Liver (tissue), 3 donors: ENCODE measurements at regions not wholly inside any gene's neighbourhood (a gene's known extent, or its start where the extent isn't known, plus 50 kb on each side); places are given as distances from the start of the nearest gene placed in this dataset.

ENCODE experiments used
- EGR1 ChIP-seq, 2 donors: IDR thresholded peaks; 2 replicates each; pipeline ENCODE4 v1.6.1; 2016 to 2018; ENCODE audit warnings: antibody characterized with exemption in 2 of 2, low read depth in 2 of 2
- GABPA ChIP-seq, 2 donors: IDR thresholded peaks in 1 of 2; conservative IDR thresholded peaks in 1 of 2; 2 replicates each; pipeline ENCODE4 v1.6.1; 2016; ENCODE audit warnings: antibody characterized with exemption in 2 of 2, mild to moderate bottlenecking in 1 of 2, moderate library complexity in 1 of 2
- RAD21 ChIP-seq, 2 donors: IDR thresholded peaks; 2 replicates each; pipeline ENCODE4 v1.6.1; 2016; ENCODE audit warnings: antibody characterized with exemption in 2 of 2, mild to moderate bottlenecking in 2 of 2
- SP1 ChIP-seq: IDR thresholded peaks from 2 replicates; pipeline ENCODE4 v1.6.1; 2018; ENCODE audit warnings: antibody characterized with exemption, mild to moderate bottlenecking
- TAF1 ChIP-seq: conservative IDR thresholded peaks from 2 replicates; pipeline ENCODE4 v1.6.1; 2016; ENCODE audit warnings: antibody characterized with exemption, mild to moderate bottlenecking
- YY1 ChIP-seq: IDR thresholded peaks from 2 replicates; pipeline ENCODE4 v1.6.1; 2016; ENCODE audit warnings: antibody characterized with exemption, mild to moderate bottlenecking
- TF ChIP-seq, protein P1 (sequence below): fragments of 150-350 bp; IDR thresholded peaks from 2 replicates; pipeline ENCODE4 v1.5.1; 2017; ENCODE audit warnings: improper control_type of control experiment, low read depth, low read length; ENCODE audit not compliant: missing input control
- TF ChIP-seq, protein P2 (sequence below): IDR thresholded peaks from 2 replicates; pipeline ENCODE4 v1.6.1; 2016; ENCODE audit warnings: antibody characterized with exemption
- TF ChIP-seq, protein P3 (sequence below): IDR thresholded peaks from 2 replicates; pipeline ENCODE4 v1.6.1; 2016; ENCODE audit warnings: antibody characterized with exemption, mild to moderate bottlenecking
- TF ChIP-seq, protein P4 (sequence below): IDR thresholded peaks from 2 replicates; pipeline ENCODE4 v1.6.1; 2016; ENCODE audit warnings: antibody characterized with exemption
- donor health status: healthy.
- donor health status: healthy.

- TF ChIP-seq, protein P1, sequence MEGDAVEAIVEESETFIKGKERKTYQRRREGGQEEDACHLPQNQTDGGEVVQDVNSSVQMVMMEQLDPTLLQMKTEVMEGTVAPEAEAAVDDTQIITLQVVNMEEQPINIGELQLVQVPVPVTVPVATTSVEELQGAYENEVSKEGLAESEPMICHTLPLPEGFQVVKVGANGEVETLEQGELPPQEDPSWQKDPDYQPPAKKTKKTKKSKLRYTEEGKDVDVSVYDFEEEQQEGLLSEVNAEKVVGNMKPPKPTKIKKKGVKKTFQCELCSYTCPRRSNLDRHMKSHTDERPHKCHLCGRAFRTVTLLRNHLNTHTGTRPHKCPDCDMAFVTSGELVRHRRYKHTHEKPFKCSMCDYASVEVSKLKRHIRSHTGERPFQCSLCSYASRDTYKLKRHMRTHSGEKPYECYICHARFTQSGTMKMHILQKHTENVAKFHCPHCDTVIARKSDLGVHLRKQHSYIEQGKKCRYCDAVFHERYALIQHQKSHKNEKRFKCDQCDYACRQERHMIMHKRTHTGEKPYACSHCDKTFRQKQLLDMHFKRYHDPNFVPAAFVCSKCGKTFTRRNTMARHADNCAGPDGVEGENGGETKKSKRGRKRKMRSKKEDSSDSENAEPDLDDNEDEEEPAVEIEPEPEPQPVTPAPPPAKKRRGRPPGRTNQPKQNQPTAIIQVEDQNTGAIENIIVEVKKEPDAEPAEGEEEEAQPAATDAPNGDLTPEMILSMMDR, result no peak
- TF ChIP-seq RAD21 (IDR thresholded peaks at IDR 0.05) (no peak), YY1 (no peak), SP1 (no peak), EGR1 (IDR thresholded peaks at IDR 0.05; ENCODE audit: low read depth in 2 of 2) (no peak), GABPA (IDR thresholded peaks at IDR 0.05 in 1 of 2, conservative IDR thresholded peaks at IDR 0.05 in 1 of 2) (no peak), TAF1 (no peak)
- TF ChIP-seq, protein P2, sequence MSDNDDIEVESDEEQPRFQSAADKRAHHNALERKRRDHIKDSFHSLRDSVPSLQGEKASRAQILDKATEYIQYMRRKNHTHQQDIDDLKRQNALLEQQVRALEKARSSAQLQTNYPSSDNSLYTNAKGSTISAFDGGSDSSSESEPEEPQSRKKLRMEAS, result no peak
- TF ChIP-seq, protein P3, sequence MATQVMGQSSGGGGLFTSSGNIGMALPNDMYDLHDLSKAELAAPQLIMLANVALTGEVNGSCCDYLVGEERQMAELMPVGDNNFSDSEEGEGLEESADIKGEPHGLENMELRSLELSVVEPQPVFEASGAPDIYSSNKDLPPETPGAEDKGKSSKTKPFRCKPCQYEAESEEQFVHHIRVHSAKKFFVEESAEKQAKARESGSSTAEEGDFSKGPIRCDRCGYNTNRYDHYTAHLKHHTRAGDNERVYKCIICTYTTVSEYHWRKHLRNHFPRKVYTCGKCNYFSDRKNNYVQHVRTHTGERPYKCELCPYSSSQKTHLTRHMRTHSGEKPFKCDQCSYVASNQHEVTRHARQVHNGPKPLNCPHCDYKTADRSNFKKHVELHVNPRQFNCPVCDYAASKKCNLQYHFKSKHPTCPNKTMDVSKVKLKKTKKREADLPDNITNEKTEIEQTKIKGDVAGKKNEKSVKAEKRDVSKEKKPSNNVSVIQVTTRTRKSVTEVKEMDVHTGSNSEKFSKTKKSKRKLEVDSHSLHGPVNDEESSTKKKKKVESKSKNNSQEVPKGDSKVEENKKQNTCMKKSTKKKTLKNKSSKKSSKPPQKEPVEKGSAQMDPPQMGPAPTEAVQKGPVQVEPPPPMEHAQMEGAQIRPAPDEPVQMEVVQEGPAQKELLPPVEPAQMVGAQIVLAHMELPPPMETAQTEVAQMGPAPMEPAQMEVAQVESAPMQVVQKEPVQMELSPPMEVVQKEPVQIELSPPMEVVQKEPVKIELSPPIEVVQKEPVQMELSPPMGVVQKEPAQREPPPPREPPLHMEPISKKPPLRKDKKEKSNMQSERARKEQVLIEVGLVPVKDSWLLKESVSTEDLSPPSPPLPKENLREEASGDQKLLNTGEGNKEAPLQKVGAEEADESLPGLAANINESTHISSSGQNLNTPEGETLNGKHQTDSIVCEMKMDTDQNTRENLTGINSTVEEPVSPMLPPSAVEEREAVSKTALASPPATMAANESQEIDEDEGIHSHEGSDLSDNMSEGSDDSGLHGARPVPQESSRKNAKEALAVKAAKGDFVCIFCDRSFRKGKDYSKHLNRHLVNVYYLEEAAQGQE, result no peak
- TF ChIP-seq, protein P4, sequence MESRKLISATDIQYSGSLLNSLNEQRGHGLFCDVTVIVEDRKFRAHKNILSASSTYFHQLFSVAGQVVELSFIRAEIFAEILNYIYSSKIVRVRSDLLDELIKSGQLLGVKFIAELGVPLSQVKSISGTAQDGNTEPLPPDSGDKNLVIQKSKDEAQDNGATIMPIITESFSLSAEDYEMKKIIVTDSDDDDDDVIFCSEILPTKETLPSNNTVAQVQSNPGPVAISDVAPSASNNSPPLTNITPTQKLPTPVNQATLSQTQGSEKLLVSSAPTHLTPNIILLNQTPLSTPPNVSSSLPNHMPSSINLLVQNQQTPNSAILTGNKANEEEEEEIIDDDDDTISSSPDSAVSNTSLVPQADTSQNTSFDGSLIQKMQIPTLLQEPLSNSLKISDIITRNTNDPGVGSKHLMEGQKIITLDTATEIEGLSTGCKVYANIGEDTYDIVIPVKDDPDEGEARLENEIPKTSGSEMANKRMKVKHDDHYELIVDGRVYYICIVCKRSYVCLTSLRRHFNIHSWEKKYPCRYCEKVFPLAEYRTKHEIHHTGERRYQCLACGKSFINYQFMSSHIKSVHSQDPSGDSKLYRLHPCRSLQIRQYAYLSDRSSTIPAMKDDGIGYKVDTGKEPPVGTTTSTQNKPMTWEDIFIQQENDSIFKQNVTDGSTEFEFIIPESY, result no peak
Observed at GRCh38 chr18:22624176-22624575, 206.5 kb upstream of the CTAGE1 start.
